Vagina (tissue), 2 donors: ENCODE measurements at regions not wholly inside any gene's neighbourhood (a gene's known extent, or its start where the extent isn't known, plus 50 kb on each side); places are given as distances from the start of the nearest gene placed in this dataset.

Source experiments
- CTCF ChIP-seq, 3 experiments: fragments of 450-650 bp in 2 of 3; fragments of 200-600 bp in 1 of 3; sonication (generic) in 1 of 3; IDR thresholded peaks; one replicate each; pipeline ENCODE4 v1.5.1; 2017 to 2019; ENCODE audit warnings: antibody characterized with exemption in 3 of 3, mild to moderate bottlenecking in 2 of 3, moderate library complexity in 2 of 3
- POLR2AphosphoS5 ChIP-seq, 2 donors: sonication (generic); formaldehyde crosslinking; IDR thresholded peaks; one replicate each; pipeline ENCODE4 v1.9.0; 2017; ENCODE audit warnings: antibody characterized with exemption in 2 of 2, mild to moderate bottlenecking in 2 of 2, low read depth in 1 of 2; ENCODE audit not compliant: insufficient read depth in 1 of 2

GRCh38 chrX:23525531-23525930, 141.8 kb upstream of the PRDX4 start:
- TF ChIP-seq CTCF (IDR thresholded peaks at IDR 0.05) = no peak
- no peak for TF ChIP-seq POLR2AphosphoS5 (IDR thresholded peaks at IDR 0.05; ENCODE audit: insufficient read depth in 1 of 2, low read depth in 1 of 2)
